ENCODE measurements at regions not wholly inside any gene's neighbourhood (a gene's known extent, or its start where the extent isn't known, plus 50 kb on each side); places are given as distances from the start of the nearest gene placed in this dataset.

GRCh38 chr10:65847436-65848230, 1078.2 kb upstream of the LRRTM3 start:
- TF ChIP-seq POLR2AphosphoS5 (IDR thresholded peaks at IDR 0.05; ENCODE audit: low read depth, low read length) (no peak), TAF1 (IDR thresholded peaks at IDR 0.05; ENCODE audit: borderline replicate concordance, low read depth, low read length) (no peak)

All from GM12892 (cell line).